Activated naive CD4-positive, alpha-beta T cell treated with anti-CD3 and anti-CD28 coated beads for 36 hours (primary cell): ENCODE measurements at regions not wholly inside any gene's neighbourhood (a gene's known extent, or its start where the extent isn't known, plus 50 kb on each side); places are given as distances from the start of the nearest gene placed in this dataset.
A peak's percentile ranks its signal among the peaks of the same experiment; 100 is the strongest.
"Not testable (repeated sequence)": the region's sequence is repeated elsewhere in the genome, so short reads cannot be mapped to it uniquely, and the experiment has no call there.

Experiments
- CTCF ChIA-PET: fragments of 350-600 bp; sonication (Branson Sonifier 250); formaldehyde crosslinking; loops from one replicate; lab custom pipeline; 2021; ENCODE audit warnings: antibody characterized with exemption; lab: Charles Lee
- DNase-seq: peaks from one replicate; pipeline ENCODE4 v3.0.0-alpha.2; 2020
- H3K27ac Mint-ChIP-seq: one replicate; pipeline ENCODE4 v1.8.0; 2021; ENCODE audit warnings: mild to moderate bottlenecking, mixed read lengths
- H3K27me3 Mint-ChIP-seq: one replicate; pipeline ENCODE4 v1.8.0; 2021; ENCODE audit warnings: low read depth, mixed read lengths
- H3K36me3 Mint-ChIP-seq: one replicate; pipeline ENCODE4 v1.8.0; 2021; ENCODE audit warnings: low read depth, mixed read lengths
- H3K4me1 Mint-ChIP-seq: one replicate; pipeline ENCODE4 v1.8.0; 2021; ENCODE audit warnings: low read depth, mixed read lengths
- H3K4me3 Mint-ChIP-seq: one replicate; pipeline ENCODE4 v1.8.0; 2021; ENCODE audit warnings: mild to moderate bottlenecking, moderate library complexity, mixed read lengths
- H3K9me3 Mint-ChIP-seq: one replicate; pipeline ENCODE4 v1.8.0; 2021; ENCODE audit warnings: mixed read lengths
- intact Hi-C: fragments of 100-400 bp; cut with micrococcal nuclease; formaldehyde crosslinking; loops from one replicate; pipeline ENCODE4 v1.15.1; 2023

GRCh38 chr20:40960521-40960956, 68.1 kb upstream of the TOP1 start:
- Mint-ChIP-seq H3K9me3 (no peaks in the 10 kb centered on the region), H3K36me3 (no peaks in the 10 kb centered on the region), H3K4me1 (peaks cover 5% of the 10 kb centered on the region), H3K27ac (no peak overlapping the region), H3K27me3 (peaks cover 2% of the 10 kb centered on the region), H3K4me3 (no peak overlapping the region)
- DNase-seq, result no peak
- intact Hi-C loops, result loop anchor here (5.0 to 10.0 kb wide), 3 partner anchors 273 to 1696 kb away; partner anchors contain the start of gene MAFB
- CTCF ChIA-PET, result interaction anchor here (1.1 kb wide), 1 partner anchor 8 kb away, joined by 3 read pairs; no protein-coding TSS in a partner anchor

- H3K27ac Mint-ChIP-seq, result no peak overlapping the region
- H3K4me1 Mint-ChIP-seq, result peaks cover 5% of the 10 kb centered on the region
- CTCF ChIA-PET, result interaction anchor here (1.0 to 1.1 kb wide), 2 partner anchors 9 to 216 kb away, joined by 3 read pairs; no protein-coding TSS in a partner anchor
- H3K36me3 Mint-ChIP-seq, result no peaks in the 10 kb centered on the region
- H3K4me3 Mint-ChIP-seq, result no peak overlapping the region
- no peaks in the 10 kb centered on the region for H3K9me3 Mint-ChIP-seq
- H3K27me3 Mint-ChIP-seq, result peaks cover 2% of the 10 kb centered on the region
- intact Hi-C loops, result loop anchor here (5.0 to 10.0 kb wide), 3 partner anchors 274 to 1696 kb away; partner anchors contain the start of gene MAFB
- DNase-seq, result no peak
Observed at GRCh38 chr20:40961176-40961575, 67.4 kb upstream of the TOP1 start.

DNA sequence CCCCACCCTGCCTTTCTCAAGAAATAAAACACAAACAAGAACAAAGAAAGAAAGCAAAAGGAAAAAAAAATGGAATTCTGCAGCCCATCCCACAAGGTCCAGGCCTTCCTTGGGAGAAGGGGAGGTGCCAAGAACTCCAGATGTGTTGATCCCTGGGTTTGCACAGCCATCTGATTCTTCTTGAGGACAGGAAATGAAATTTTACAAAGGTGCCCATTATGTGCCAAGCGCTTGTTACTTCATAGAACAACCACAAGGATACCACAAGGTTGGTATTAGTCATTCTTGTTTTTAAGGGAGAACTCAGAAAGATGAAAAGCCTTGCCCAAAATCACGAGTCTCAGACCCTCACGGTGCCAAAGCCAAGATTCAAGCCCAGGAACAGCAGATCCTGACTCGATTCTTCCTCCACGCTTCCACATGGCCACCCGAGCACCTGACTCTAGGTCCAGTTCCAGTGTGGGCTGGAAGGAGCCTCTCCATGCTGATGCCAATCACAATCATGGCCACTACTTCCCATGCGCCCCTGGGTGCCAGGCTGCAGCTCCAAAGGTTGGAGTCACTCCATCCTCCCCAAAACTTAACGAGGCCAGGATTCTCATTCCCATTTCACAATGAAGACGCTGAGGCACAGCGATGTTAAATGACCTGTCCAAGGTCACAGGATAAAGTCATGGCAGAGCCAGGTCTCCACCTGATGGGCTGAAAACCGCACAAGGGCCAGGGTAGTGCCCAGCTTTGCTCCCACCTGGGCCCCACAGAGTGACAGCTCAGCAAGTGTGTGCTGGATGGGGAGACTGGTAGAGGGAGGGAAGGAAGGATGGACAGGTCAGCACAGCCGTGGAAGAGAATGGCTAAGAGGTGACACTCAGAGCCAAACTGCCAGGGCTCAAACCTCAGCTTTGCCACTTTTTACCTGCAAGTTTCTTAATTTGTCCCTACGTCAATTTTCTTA, 66.7 kb upstream of the TOP1 start:
- H3K9me3 Mint-ChIP-seq, result no peaks in the 10 kb centered on the region
- CTCF ChIA-PET, result interaction anchor here (0.6 to 2.4 kb wide), 16 partner anchors 9 to 241 kb away, joined by 3 to 37 read pairs (median 4); no protein-coding TSS in a partner anchor
- DNase-seq, result no peak
- no peak overlapping the region for H3K4me3 Mint-ChIP-seq
- H3K4me1 Mint-ChIP-seq, result peaks cover 5% of the 10 kb centered on the region
- H3K36me3 Mint-ChIP-seq, result no peaks in the 10 kb centered on the region
- H3K27me3 Mint-ChIP-seq, result peaks cover 1% of the 10 kb centered on the region
- intact Hi-C loops, result loop anchor here (2.0 to 10.0 kb wide), 4 partner anchors 275 to 1697 kb away; partner anchors contain the start of gene MAFB
- no peak overlapping the region for H3K27ac Mint-ChIP-seq

DNA sequence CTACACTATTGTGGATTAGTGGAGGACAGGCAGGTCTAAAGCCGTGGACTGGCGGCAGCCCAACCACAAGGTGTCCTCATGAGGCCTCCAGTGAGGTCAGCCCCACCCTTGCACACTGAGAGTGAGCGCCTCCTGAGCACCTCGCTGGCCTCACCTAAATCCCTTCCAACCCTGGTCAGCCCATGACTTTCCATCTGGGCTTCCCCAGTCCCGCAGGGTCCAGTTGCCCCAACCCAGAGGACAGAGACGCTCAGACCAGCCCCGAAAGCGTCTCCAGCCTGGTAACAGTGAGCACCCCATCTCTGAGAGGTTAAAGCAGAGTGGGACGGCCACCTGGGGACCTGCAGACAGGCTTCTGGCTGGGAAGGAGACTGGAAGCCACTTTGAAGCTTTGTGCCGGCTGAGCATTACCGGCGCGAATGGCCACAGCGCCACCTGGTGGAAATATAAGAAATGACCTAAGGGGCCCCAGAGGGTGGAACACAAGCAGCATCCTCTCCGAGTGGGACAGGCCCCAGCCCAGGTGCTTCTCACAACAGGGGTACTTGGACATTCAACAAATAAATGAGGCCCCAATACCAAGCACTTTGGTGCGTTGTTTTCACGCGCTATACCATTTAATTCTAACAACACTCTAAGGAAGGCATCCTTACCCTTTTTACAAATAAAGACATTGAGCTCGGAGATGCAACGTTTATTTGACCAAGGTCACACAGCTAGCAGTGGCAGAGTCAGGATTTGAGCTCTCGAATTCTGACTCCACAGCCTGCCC, 65.7 kb upstream of the TOP1 start:
- Mint-ChIP-seq H3K4me3 (no peak overlapping the region), H3K9me3 (no peaks in the 10 kb centered on the region), H3K27me3 (no peaks in the 10 kb centered on the region), H3K4me1 (peaks cover 5% of the 10 kb centered on the region), H3K36me3 (no peaks in the 10 kb centered on the region), H3K27ac (no peak overlapping the region)
- CTCF ChIA-PET, result interaction anchor here (0.6 to 2.4 kb wide), 21 partner anchors 10 to 378 kb away, joined by 3 to 37 read pairs (median 4); no protein-coding TSS in a partner anchor
- DNase-seq, result peak; percentile 80
- intact Hi-C loops, result loop anchor here (1.0 to 10.0 kb wide), 6 partner anchors 166 to 1698 kb away; partner anchors contain the start of gene MAFB

DNA sequence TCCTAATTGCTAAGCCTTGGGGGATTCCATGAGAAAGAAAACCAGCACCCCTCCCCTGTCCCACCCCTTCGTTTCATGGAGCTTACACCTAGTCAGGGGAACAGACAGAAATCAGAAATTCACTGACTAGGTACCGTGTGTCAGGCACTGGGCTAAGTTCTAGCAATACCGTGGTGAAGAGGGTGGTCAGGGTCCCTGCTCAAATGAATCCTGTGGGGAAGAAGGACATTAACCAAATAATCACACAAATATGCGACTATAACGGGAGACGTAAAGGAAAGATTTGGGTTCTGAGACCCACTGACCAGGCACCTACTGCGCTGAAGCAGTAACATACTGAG, 65.1 kb upstream of the TOP1 start:
- no peak overlapping the region for H3K4me3 Mint-ChIP-seq
- intact Hi-C loops, result loop anchor here (1.0 to 10.0 kb wide), 6 partner anchors 166 to 1699 kb away; partner anchors contain the start of gene MAFB
- peaks cover 5% of the 10 kb centered on the region for H3K4me1 Mint-ChIP-seq
- no peaks in the 10 kb centered on the region for H3K36me3 Mint-ChIP-seq
- no peak for DNase-seq
- CTCF ChIA-PET, result interaction anchor here (0.6 to 2.4 kb wide), 18 partner anchors 10 to 378 kb away, joined by 3 to 37 read pairs (median 5); no protein-coding TSS in a partner anchor
- H3K9me3 Mint-ChIP-seq, result no peaks in the 10 kb centered on the region
- no peaks in the 10 kb centered on the region for H3K27me3 Mint-ChIP-seq
- no peak overlapping the region for H3K27ac Mint-ChIP-seq

GRCh38 chr20:40965671-40966070, 63.0 kb upstream of the TOP1 start:
- Mint-ChIP-seq H3K27me3 (peaks cover 5% of the 10 kb centered on the region), H3K27ac (no peak overlapping the region), H3K4me3 (no peak overlapping the region), H3K4me1 (peaks cover 11% of the 10 kb centered on the region), H3K9me3 (no peaks in the 10 kb centered on the region), H3K36me3 (no peaks in the 10 kb centered on the region)
- CTCF ChIA-PET, result interaction anchor here (0.6 to 5.5 kb wide), 5 partner anchors 25 to 208 kb away, joined by 3 to 39 read pairs (median 4); no protein-coding TSS in a partner anchor
- DNase-seq, result no peak
- intact Hi-C loops, result loop anchor here (10.0 kb wide), 2 partner anchors 801 to 1701 kb away; no protein-coding TSS in a partner anchor

DNA sequence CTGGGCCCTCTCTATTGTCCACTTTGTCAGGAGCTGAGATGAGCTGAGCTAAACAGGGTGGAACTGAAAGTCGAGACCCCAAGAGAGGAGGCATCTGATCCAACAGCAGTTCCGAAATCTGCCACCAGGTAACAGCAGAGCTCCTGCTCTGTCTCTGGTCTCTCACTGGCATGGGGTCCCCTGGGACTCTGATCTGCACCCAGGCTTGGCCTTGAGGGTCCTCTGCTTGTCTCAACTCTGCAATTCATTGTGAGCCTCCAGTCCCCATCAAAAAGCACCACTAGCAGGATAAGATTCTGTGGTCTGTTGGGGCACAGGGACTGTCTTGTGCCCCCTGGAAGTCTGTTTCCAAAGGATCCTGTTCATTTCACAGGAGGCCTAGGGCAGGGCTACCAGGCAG, 62.5 kb upstream of the TOP1 start:
- CTCF ChIA-PET, result interaction anchor here (0.6 to 5.5 kb wide), 4 partner anchors 27 to 207 kb away, joined by 3 to 39 read pairs (median 4); no protein-coding TSS in a partner anchor
- peaks cover 5% of the 10 kb centered on the region for H3K27me3 Mint-ChIP-seq
- H3K27ac Mint-ChIP-seq, result no peak overlapping the region
- no peaks in the 10 kb centered on the region for H3K36me3 Mint-ChIP-seq
- intact Hi-C loops, result loop anchor here (10.0 kb wide), 2 partner anchors 801 to 1701 kb away; no protein-coding TSS in a partner anchor
- peaks cover 11% of the 10 kb centered on the region for H3K4me1 Mint-ChIP-seq
- H3K9me3 Mint-ChIP-seq, result no peaks in the 10 kb centered on the region
- DNase-seq, result no peak
- H3K4me3 Mint-ChIP-seq, result no peak overlapping the region

GRCh38 chr20:40966516-40967185, 62.0 kb upstream of the TOP1 start:
- peaks cover 8% of the 10 kb centered on the region for H3K4me1 Mint-ChIP-seq
- H3K4me3 Mint-ChIP-seq, result no peak overlapping the region
- peaks cover 5% of the 10 kb centered on the region for H3K27me3 Mint-ChIP-seq
- intact Hi-C loops, result loop anchor here (10.0 kb wide), 2 partner anchors 802 to 1702 kb away; no protein-coding TSS in a partner anchor
- no peak for DNase-seq
- H3K36me3 Mint-ChIP-seq, result no peaks in the 10 kb centered on the region
- CTCF ChIA-PET, result interaction anchor here (1.2 to 5.5 kb wide), 4 partner anchors 25 to 207 kb away, joined by 3 to 39 read pairs (median 16); no protein-coding TSS in a partner anchor
- no peaks in the 10 kb centered on the region for H3K9me3 Mint-ChIP-seq
- H3K27ac Mint-ChIP-seq, result no peak overlapping the region

GRCh38 chr20:40967700-40968099, 60.9 kb upstream of the TOP1 start:
- CTCF ChIA-PET, result interaction anchor here (0.6 to 5.5 kb wide), 20 partner anchors 13 to 942 kb away, joined by 3 to 39 read pairs (median 5); partner anchors contain the start of gene LPIN3
- H3K27ac Mint-ChIP-seq, result no peak overlapping the region
- peaks cover 5% of the 10 kb centered on the region for H3K27me3 Mint-ChIP-seq
- H3K4me1 Mint-ChIP-seq, result peaks cover 6% of the 10 kb centered on the region
- no peaks in the 10 kb centered on the region for H3K9me3 Mint-ChIP-seq
- no peak overlapping the region for H3K4me3 Mint-ChIP-seq
- H3K36me3 Mint-ChIP-seq, result no peaks in the 10 kb centered on the region
- no peak for DNase-seq
- intact Hi-C loops, result loop anchor here (1.0 to 10.0 kb wide), 7 partner anchors 128 to 1703 kb away; partner anchors contain the start of gene LPIN3

DNA sequence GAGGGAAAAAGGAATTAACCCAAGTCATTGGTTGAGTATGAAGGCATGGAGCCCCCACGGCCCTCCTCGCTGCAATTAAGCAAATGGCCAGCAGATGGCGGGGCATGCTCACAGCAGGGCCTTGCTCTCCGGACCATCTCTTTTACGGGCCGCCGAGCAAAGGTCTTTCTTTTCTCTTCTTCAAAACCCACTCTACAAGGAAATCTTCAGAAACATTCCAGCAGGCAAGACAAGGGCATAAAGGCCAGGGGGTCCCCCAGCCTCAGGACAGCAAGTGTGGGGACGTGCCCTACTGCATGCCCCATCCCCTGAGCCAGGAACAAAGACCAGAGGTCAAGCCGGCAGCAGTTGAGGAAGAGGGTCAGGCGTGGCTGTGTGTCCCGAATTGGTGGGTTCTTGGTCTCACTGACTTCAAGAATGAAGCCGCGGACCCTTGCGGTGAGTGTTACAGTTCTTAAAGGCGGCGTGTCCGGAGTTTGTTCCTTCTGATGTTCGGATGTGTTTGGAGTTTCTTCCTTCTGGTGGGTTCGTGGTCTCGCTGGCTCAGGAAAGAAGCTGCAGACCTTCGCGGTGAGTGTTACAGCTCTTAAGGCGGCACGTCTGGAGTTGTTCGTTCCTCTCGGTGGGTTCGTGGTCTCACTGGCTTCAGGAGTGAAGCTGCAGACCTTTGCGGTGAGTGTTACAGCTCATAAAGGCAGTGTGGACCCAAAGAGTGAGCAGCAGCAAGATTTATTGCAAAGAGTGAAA, 59.6 kb upstream of the TOP1 start:
- H3K27ac Mint-ChIP-seq, H3K4me1 Mint-ChIP-seq, H3K27me3 Mint-ChIP-seq, H3K36me3 Mint-ChIP-seq, H3K9me3 Mint-ChIP-seq: not testable (repeated sequence)
- CTCF ChIA-PET, result interaction anchor here (0.6 to 5.5 kb wide), 22 partner anchors 11 to 1515 kb away, joined by 3 to 39 read pairs (median 5); partner anchors contain the start of gene LPIN3
- H3K4me3 Mint-ChIP-seq, result peak overlapping the region; percentile 70
- DNase-seq, result peak; percentile 91
- intact Hi-C loops, result loop anchor here (1.0 to 10.0 kb wide), 7 partner anchors 126 to 1704 kb away; partner anchors contain the start of gene LPIN3
